Fibroblast of skin of scalp (primary cell): ENCODE measurements at regions not wholly inside any gene's neighbourhood (a gene's known extent, or its start where the extent isn't known, plus 50 kb on each side); places are given as distances from the start of the nearest gene placed in this dataset.
A peak's percentile ranks its signal among the peaks of the same experiment; 100 is the strongest.

Experiments used
- DNase-seq: peaks from one replicate; pipeline ENCODE4 v3.0.0-alpha.2; 2013

DNA sequence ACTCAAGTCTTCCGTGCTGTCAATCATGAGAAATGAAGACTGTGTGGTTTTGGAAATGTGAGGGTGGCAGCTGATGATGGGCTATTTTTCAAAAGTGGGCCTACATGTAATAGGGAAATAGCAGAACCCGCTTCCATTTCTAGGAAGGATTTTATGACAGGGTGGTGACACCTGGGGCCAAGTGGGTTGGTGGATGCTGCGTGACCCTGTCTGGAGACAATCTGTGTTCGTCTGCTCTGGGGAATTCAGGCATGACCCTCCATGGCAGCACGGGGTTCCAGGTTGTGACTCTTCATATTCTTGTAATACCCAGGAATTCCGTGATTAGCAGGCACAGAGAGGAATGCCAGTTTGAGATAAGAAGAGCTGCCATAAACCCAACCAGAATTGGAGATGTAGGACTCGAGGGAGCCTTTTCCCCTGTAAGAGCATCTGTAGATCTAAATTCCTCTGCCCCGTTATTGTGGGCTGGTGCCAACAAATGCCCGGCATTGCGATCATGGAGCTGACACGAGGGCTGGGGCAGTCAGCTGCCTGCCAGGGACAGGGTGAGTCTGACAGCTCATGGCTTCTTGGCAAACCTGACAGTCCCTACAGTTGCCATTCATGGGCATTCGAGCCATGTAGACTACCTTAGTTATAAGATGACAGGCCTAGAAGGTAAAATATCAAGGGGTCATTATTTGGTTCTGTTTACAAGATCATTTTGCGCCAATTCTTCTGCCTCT is 279.7 kb downstream of the GADD45G start:
- DNase-seq = no peak

DNA sequence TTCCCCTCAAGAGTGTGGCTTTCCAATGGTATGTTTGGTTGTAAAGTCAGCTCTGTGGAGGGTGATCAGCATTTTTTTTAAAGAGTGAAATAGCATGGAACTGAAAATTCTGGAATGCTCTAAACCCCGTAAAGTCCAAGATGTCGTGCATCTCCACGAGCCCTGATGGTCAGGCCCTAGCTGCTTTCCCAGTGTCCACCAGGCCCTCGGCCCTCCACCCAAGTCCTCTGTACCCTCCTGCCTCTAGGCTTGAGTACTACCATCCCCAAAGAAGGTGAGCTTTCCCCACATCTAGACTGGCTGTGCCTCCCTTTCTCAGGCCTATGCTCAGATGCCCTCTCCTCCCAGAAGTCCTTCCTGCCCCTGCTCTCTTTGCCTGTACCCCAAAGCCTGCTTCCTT is 280.3 kb downstream of the GADD45G start:
- DNase-seq = no peak

DNA sequence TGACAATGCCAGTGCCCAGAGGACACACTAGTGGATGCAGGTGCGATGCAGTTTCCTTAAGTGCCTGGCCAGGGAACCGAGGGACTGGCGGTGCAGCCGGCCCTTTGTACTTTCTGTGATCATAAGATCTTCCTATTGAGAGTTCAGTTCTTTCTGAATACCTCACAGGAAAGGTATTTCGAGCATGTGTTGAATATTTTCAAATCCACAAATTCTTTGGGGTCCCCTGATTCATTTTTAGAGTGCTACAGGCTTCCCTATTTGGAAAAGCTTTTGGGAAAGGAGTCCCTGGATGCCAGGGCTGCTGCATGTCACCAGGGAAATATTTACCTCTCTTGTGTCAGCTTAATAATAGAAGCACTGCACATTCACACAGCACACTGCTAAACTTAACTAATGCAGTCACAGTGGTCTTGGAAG is 281.5 kb downstream of the GADD45G start:
- peak; percentile 74 for DNase-seq

DNA sequence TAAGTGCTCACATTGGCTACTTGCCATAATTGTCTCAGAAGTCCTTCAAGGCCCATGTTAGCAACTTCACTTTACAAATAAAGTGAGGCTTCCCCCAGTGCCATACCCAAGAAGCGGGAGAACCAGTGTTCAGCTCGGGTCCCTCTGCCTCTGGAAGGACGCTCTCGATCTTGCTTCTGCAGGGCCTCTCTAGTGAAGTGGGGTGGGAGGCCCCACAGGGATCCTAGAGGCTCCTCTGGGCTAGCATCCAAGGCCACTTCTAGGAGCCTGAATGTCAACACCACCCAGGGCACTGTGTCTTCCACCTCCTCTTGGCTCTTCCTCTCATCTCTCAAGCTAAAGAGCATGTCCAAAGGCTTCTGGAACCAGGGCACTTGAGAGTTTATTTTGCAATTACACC is 282.5 kb downstream of the GADD45G start:
- peak; percentile 35 for DNase-seq

DNA sequence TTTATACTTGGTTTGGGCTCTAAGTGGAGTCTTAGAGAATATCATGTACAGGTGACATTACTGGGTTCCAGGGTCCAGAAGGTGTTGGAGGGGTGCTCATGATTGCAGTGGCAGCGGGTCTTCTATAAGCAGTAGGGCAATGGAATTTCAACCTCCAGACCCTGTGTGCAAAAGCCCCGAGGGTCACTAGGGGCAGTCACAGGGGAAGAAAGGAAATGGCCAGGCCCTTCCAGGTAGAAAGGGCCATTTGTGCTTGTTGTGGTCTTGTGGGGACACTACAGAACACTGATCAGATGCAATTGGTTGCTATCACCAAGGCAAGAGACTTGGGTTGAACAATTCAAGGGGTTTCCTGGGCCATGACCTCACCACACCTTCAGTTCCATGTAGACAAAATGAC is 283.4 kb downstream of the GADD45G start:
- no peak for DNase-seq

DNA sequence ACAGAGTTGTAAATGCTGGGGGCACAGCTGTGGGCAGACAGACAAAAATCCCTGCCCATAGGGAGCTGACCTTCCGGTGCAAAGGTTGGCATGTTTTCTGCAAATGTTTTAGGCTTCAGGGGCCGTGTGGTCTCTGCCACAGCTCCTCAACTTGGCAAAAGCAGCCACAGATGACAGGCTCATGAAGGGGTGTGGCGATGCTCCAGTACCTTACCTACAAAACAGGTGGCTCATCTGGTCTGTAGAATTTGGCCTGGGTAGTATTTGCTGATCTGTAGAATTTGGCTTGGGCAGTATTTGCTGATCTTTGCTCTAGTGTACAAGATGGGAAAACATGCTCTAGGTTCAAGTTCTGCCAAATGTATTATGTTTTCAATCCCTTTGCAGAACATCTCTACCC is 283.9 kb downstream of the GADD45G start:
- DNase-seq = no peak

DNA sequence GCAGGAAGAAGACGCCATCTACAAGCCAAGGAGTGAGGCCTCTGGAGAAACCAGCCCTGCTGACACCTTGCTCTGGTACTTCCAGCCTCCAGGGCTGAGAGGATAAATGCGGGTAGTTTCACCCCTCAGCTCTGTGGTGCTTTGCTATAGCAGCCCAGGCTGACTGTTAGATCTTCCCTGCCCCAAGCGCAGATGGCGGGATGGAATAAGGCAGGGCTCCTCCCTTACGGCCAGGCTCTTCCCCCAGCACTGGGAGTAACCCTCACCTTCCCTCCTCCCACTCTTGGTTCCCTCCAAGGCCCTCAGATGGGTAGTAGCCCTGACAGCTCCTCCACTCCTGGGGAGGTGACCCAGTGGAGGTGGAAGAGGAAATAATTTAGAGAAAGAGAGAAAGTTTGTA is 285.1 kb downstream of the GADD45G start:
- DNase-seq = no peak

DNA sequence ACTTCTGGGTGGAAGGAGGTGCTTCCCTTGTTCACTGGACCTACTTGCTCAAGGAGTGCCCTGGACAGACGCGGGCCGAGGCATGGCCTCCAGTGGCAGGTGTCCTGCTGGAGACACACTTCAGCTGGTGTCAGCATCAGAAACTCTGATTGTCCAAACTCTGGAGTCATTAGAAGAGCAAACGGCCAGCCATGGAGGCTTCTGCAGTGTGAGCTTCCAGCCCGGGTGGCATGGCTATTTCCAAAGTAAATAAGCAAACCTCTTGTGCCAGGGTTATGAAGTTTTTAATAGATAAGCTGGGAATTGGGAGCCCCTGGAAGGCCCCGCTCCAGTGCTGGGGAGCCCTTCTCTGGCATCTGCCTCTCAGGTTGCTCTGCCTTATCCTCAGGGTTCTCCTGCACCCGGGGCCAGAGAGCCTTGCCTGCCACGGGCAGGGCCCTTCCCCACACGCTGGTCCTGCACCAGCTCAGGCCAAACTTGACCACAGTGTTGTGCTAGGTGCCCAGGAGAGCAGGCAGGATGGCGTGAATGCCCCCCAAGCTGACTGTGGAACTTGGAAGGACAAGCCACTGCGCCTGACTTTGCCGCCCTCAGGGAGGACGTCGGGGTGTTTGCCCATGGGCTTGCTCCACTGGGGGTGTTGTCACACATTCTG is 285.6 kb downstream of the GADD45G start:
- DNase-seq = no peak

DNA sequence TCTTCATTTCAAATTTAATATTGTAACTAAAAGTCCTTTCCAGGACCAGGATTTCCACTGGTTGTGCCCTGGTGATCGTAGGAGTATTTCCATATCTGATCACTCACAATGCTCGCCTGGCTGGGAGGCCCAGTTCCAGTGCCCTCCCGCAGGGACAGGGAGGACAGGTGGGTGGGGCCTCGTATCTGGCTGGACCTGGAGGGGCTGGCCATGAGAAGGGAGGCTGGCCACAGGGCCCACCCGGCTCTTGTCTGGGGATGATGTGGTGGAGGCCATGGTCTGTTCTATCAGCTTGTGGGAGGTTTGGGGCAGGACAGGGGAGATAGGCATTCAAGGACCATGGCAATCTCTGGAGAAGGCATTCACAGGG is 286.4 kb downstream of the GADD45G start:
- DNase-seq = no peak

DNA sequence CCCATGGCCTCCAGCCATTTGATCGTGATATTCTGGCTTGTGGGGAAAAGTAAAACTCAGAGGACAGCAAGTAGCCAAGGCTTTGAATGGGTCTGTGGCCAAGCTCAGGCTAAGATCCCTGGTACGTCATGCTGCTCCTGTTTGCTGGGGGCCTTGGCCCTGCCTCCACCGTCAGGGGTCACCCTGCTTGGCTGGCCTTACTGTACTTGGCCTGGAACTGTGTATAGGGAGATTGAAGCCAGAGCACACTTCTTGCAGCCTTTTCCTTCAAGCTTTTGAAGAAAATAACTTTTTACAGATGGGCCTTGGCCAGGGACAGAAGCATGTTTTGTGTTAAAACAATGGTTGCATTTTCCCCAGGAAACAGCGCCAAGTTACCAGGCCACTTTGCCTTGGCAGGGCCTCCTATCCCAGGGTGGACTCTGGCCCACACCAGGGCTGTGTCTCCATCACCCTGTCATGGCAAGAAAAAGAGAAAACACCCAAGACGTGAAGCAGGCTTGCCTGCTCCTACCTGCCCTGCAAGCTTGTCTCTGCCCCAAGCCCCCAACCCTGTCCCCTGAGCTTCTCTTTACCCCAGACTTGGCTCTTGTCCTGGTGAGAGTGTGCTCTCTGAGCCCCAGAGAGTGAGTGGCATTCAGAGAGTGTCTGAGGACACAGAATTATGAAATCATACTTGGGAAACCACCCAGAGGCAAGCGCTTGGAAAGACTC is 286.9 kb downstream of the GADD45G start:
- DNase-seq = no peak

DNA sequence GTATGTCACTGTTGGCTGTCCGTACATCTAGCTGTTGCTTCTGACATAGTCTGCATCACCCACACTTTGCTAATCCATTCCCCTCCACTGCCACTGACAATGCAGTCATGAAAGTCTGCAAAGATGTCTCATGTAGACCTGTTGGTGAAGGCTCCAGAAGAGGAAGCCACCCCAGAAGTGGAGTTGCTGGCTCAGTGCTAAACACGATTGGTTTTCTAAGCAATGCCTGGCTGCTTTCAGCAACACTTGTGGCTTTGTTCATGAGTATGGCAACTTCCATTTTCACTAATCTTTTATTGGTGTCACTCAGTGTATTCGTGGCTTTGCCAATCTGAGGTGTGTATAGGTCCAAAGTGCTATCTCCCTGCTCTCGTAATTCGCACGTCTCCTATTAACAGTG is 288.1 kb downstream of the GADD45G start:
- DNase-seq = no peak

DNA sequence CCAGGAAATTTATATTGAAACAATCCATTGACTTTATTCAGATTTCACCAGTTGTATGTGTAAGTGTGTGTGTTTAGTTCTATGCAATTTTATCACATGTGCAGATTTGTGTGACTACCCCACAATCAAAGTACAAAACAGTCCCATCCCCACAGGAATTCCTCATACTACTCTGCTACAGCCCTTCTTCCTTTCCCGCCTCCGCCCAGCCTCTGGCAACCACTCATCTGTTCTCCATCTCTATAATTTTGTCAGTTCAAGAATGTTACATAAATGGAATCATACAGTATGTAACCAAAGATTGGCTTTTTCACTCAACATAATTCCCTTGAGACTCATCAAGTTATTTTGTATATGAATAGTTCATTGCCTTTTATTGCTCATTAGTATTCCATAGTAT is 289.1 kb downstream of the GADD45G start:
- no peak for DNase-seq

DNA sequence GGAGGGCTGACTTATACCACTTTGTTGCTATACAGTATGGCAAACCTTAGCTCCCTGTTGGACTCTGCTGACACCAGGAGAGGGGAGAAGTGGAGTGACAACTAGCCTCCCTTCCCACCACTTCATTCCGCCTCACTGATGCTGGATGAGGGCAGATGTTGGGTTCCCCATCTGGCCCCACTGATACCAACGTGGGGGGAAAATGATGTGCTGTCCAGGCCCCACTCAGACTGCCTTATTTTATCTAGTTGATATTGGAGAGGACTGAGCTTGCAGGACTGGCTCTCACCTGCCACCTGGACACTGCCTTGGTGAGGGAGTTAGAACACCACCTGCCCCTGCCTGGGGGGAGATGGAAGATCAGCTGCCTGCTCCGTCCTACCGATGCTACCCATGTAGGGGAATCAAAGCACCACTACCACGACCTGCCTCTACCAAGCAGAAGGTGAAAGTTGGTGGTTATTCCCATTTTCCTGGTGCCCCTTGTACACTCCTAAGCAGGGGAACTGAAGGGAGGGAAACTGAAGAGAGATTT is 292.1 kb downstream of the GADD45G start:
- DNase-seq = no peak

DNA sequence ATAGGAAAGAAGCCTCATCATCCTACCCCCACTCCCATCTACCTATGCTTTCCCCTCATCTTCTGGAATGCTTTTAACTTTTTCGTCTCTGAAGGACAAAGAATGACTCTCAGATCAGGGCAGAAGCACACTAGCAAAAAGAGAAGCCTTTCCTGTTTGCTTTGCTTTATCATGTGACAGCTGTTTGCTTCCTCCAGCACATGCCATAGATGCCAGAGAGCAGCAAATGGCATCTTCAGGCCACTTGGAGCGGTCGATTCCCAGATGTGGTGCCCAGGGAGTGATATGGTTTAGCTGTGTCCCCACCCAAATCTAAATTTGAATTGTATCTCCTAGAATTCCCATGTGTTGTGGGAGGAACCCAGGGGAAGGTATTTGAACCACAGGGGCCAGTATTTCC is 294.8 kb downstream of the GADD45G start:
- peak; percentile 40 for DNase-seq

DNA sequence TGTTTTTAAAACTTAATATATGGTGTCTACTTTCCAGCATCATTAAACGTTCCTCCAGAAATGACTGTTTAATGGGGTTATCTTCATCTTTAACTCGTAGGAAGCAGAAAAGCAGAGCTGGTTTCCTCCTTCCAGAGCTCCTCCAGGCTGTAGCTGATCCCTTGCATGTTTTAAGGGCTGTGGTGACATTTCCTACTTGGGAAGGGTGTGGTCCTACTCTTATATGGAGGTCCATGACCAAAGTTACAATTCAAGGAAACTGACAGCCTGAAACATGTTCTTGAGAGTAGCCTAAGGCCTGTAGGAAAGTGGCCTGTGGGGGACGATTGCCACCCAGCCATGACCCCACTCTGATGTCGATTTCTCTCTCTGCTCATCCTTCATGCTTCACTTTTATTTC is 297.1 kb downstream of the GADD45G start:
- DNase-seq = no peak

DNA sequence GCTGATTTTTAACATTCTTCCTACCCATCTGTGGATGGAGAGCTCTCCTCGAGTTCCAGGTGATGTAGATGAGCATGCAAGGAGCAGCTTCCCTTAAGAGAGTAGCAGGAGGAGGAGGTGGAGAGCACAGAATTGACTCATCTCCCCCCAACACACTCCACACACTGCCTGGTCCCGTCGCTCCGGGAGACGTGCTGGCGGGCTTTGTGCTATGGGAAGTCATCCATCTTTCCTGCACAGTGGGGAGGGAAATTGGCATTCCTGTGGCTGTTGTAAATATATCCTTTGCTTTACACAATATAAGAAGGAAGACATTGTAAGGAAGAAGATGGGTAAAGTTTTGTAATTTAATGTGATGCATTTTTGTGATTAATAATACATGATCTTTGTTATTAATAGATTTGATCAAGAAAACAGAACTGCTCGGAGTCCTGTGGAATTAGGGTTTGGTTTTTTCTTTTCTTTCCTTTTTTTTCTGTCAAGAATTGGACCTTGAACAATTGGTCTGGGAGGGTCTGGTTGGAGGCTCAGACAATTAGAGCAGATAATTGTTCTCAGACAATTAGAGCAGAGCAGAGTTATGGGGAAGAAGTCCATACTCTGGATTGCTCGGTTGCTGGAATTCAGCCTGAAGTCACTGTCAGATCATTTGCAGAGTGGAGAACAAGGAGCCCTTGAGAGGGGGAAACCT is 297.8 kb downstream of the GADD45G start:
- DNase-seq = peak; percentile 92

DNA sequence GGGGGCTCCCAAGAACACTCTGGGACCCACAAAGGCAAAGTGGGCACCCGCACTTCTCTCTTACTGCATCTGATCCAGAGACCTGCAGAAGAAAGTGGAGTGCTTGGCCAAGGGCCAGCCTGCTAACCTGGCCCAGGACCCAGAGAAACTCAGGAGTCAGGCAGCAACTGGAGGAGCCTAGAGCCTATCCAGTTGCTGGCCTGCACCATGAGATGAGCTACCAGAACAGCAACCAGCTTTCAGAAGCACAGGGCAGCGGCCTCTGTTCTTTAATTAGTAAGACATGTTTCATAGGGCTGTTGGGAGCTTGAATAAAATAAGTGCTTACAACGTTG is 298.3 kb downstream of the GADD45G start:
- DNase-seq = no peak

DNA sequence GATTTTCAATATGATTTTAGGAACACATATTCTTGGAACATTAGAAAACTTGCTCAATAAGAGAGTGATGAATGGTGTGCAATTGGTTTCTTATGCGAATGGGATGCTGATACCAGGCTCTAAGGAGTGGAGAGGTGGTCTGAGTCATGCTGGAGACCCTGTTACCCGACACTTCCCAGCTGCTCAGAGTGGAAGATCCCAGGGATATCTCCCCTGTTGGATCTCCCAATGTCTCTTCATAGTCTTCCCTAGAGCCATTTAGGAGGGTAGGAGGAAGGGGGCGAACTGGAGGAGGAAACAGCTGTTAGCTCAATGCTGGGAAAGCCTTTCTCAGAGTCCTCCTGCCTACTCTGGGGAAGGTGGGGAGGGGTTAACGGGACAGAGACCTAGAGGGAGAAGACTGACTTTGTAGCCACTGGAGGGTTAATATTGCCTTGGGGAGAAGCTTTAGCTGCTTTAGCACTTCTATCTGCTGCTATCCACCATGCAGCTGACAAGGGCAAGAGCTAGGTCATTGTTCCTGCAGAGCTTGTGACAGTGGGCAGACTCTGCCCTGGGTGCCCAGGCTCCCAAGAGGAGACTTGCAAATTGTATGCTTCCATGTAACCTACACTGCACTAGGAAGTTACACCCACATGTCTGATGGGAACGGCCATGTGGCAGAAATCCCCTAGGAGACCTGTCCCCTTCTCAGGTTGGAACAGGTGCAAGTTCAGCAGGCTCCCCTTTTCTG is 301.0 kb downstream of the GADD45G start:
- no peak for DNase-seq

DNA sequence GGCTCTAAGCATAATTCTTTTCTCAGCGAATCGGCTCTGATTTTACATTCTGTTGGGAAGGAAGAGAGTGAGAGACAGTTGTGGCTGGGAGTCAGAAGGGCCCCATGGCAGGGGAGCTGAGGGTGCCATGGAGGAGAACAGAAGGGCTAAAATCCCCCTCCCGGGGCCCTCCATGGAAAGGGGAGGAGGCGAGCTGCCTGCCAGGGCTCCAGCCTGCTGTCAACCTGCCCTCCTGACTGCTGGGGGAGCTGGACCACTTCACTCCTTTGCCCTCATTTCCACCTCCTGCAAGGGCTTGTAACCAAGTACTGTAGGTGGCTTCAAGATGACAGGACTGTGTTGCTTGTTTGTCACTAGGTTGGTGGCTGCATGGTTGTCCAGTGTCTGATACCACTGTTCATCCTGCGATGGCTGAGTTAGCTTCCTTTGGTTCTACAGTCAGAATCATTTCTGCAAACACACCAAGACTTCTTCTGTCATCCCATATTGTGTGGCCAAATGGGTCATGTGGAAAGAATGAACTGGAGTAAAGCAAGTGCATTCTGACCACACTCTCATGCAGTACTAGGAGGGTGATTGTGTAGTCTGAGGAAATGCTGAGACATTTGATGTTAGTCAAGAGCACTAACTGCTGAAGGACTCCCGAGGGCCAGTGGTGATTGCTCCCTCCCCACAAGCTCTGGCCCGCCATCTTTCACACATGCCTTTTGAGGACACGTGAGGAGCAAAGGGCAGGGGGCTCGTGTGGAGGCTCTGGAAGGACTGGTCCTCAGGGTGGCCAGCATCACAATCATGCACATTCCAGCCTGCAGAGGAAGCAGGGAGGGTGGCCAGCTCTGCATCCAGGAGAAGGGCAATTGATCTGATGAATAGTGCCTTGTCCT is 307.2 kb downstream of the GADD45G start:
- peak; percentile 36 for DNase-seq

DNA sequence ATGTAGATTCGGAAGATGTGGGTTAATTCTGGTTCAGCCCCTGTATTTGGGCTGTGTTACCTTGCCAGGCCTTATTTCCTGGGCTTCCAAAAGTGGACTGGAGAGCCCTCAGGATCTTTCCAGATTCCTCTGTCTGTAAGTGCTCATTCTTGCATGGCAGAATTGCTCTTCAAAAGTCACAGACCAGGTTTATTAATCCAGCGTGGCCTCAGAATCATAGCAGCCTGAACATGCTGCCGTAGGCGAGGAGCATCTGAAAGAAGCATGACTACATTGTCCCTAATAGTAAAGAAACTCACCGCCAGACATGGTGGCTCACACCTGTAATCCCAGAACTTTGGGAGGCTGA is 307.8 kb downstream of the GADD45G start:
- no peak for DNase-seq

DNA sequence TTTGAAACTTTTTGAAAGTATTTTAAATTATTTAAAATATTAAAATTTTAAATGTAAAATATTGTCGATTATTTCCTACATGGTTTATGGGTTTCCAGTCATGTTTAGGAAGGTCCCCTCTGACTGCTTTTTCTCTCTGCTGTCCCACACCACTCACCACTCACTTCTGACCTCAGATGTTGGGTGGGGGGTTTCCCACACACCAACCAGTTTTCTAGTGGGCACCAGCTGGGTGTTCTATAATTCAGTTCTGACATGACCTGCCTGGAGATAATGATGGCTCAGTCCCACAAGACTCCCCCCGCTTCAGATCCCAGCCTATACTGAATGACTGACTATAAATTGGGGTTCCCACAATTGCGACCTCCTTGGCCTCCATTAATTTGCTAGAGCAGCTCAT is 310.4 kb downstream of the GADD45G start:
- DNase-seq = no peak
